Renal pelvis (tissue), 1 donor: ENCODE measurements at regions not wholly inside any gene's neighbourhood (a gene's known extent, or its start where the extent isn't known, plus 50 kb on each side); places are given as distances from the start of the nearest gene placed in this dataset.

Source experiments
- DNase-seq: peaks from one replicate; pipeline ENCODE4 v3.0.0-alpha.2; 2013

- DNase-seq = no peak
These were observed 217.3 kb downstream of the TBXT start for GRCh38 chr6:165950316-165950715.

GRCh38 chr6:165949324-165949723, 218.3 kb downstream of the TBXT start:
- no peak for DNase-seq

GRCh38 chr6:165944002-165944466, 223.6 kb downstream of the TBXT start:
- no peak for DNase-seq

GRCh38 chr6:165941786-165942185, 225.9 kb downstream of the TBXT start:
- DNase-seq = no peak

- no peak for DNase-seq
These were observed 226.3 kb downstream of the TBXT start for GRCh38 chr6:165941249-165941775.

- no peak for DNase-seq
These were observed 227.3 kb downstream of the TBXT start for GRCh38 chr6:165940366-165940765.

- DNase-seq = no peak
These were observed 227.9 kb downstream of the TBXT start for GRCh38 chr6:165939601-165940290.

- DNase-seq = no peak
These were observed 228.6 kb downstream of the TBXT start for GRCh38 chr6:165939047-165939446.

GRCh38 chr6:165937564-165938358, 229.9 kb downstream of the TBXT start:
- DNase-seq = no peak

GRCh38 chr6:165936660-165937059, 231.0 kb downstream of the TBXT start:
- no peak for DNase-seq

- DNase-seq = no peak
These were observed 231.6 kb downstream of the TBXT start for GRCh38 chr6:165936096-165936495.

- no peak for DNase-seq
These were observed 236.0 kb downstream of the TBXT start for GRCh38 chr6:165931675-165932074.

- DNase-seq = no peak
These were observed 236.9 kb downstream of the TBXT start for GRCh38 chr6:165930668-165931214.

GRCh38 chr6:165929607-165930006, 238.0 kb downstream of the TBXT start:
- no peak for DNase-seq

GRCh38 chr6:165926378-165926777, 241.3 kb downstream of the TBXT start:
- no peak for DNase-seq

GRCh38 chr6:165925474-165926156, 242.0 kb downstream of the TBXT start:
- no peak for DNase-seq

GRCh38 chr6:165922309-165922794, 245.3 kb downstream of the TBXT start:
- no peak for DNase-seq

- DNase-seq = no peak
These were observed 246.6 kb downstream of the TBXT start for GRCh38 chr6:165920896-165921671.

- no peak for DNase-seq
These were observed 250.1 kb downstream of the TBXT start for GRCh38 chr6:165917576-165917975.

GRCh38 chr6:165915022-165915770, 252.2 kb upstream of the PDE10A start:
- no peak for DNase-seq
